ENCODE measurements at regions not wholly inside any gene's neighbourhood (a gene's known extent, or its start where the extent isn't known, plus 50 kb on each side); places are given as distances from the start of the nearest gene placed in this dataset.

- DNase-seq (ENCODE audit: low read depth), result no peak
Observed at GRCh38 chr20:11044561-11044960, 370.8 kb upstream of the JAG1 start.

DNA sequence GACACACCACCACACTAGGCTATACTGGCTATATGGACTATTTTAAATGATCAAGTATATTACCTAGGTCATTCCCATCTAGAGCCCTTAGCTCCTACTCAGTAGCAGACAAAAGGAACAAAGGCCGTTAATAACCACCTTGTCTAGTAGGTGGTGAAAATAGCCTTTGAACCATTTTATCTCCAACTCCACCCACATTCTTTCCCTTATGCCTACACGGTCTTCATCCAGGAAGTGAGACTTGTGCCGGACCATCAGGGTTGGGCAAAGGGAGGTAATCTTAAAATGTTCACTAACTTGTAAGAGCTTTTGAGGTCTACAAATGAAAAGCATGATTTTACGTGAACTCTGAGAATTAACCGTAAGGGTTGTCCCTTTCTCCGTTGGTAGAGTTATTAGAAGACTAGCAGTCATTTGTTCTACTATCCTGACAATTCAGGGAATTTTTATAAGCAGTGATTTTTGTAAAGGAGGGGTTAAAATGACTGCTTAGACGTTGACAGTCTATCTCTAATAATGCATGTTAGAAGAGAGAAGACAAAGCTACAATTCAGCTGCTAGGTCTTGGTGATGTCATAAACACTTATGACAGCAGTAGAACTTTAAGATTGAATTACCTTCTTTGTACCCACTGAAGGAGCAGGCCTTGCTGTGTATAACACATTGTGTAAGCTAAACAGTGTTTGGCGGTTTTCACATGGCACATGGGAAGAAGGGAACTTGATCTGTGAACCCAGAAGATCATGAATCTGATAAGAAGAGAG is 371.8 kb upstream of the JAG1 start:
- no peak for DNase-seq (ENCODE audit: low read depth)

GRCh38 chr20:11047559-11047958 is 373.8 kb upstream of the JAG1 start:
- DNase-seq (ENCODE audit: low read depth), result no peak

DNA sequence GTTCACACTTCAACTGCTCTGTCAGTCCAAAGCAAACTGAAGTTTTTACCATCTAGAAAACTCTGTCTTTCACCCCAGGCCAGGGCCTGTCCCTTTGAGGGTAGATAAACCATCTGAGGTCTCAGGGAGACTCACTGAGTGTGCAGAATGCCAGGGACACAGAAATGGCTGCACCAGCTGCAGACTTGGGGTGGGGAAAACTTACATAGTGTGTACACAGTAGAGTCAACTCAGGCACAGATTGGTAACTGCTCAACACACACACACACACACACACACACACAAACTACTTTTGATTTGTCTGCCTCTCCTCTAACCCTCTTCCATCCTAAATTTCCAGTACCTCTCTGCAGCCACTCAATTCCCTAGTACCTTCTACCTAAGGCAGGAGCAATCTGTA is 374.9 kb upstream of the JAG1 start:
- DNase-seq (ENCODE audit: low read depth), result no peak

GRCh38 chr20:11050350-11050749 is 376.6 kb upstream of the JAG1 start:
- no peak for DNase-seq (ENCODE audit: low read depth)

DNA sequence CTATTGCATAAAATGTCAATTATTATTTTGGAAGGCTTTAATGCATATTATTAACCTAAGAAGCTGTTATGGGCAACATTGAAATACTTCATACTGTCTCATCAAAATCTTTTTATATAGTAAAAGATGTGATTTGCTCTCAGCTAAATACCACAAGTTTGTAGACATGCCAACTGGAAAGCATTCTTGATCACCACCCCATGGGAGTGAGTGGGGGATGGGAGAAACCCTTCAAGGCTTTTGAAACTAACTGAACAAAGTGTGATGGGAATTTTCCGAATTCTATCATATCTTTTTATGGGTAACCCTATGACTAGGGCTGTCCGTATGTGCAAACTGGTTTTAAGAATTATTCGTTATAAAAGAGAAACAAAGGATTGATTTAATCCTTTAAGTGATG is 377.3 kb upstream of the JAG1 start:
- no peak for DNase-seq (ENCODE audit: low read depth)

DNA sequence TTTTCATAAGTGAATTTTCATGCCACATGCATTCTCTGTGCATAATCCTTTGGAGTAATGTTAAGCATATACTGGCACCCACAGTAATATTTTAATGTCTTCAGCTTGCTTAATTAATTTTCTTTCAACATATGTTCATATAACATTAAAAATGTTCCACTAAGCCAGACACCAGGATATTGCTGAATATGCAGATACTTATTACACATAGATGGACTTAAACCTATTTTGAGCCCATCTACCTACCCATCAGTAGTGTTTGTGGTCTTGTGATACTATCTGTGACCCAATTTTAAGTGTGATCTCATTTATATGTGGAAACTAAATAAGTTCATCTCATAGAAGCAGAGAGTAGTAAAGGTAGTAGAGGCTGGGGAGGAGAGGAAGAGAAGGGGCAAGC is 379.5 kb upstream of the JAG1 start:
- DNase-seq (ENCODE audit: low read depth), result no peak

DNA sequence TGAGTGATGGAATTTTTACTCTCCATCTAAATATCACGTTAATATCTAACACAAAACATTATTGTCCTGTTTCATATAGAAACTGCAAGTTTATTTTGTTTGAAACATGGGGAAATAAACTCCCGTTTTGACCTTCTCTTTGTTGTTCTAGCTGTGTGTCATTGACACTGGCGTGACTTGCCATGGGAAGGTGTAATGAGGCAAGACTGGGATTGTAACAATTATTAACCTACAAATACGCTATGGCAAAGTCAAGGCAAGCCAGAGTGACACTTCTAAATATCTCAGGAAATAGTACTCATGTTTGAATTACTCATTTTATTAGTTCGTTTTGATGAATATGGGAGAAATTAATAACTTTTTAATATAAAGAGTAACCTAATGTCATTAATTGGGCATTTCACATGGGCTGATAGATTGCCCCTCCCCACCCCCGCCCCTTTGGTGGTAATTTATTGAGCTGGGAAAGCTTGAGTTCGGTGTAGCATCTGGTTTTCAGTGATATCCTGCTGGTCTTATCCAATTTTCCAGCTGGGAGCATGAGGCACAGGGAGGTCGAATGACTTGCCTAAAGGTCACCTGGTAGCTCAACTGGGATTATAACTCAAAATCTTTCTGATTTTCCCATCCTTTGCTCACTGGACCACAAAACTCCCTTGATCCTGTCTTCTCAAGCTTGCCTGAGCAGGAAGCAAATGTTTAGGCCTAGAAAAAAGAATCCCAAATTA is 380.6 kb upstream of the JAG1 start:
- no peak for DNase-seq (ENCODE audit: low read depth)

GRCh38 chr20:11056414-11056813 is 382.6 kb upstream of the JAG1 start:
- DNase-seq (ENCODE audit: low read depth), result no peak

- peak; percentile 8 for DNase-seq (ENCODE audit: low read depth)
Observed at GRCh38 chr20:11057624-11058023, 383.8 kb upstream of the JAG1 start.

GRCh38 chr20:11059659-11060058 is 385.9 kb upstream of the JAG1 start:
- no peak for DNase-seq (ENCODE audit: low read depth)

- no peak for DNase-seq (ENCODE audit: low read depth)
Observed at GRCh38 chr20:11060423-11061185, 386.8 kb upstream of the JAG1 start.

GRCh38 chr20:11063444-11063843 is 389.6 kb upstream of the JAG1 start:
- no peak for DNase-seq (ENCODE audit: low read depth)

- no peak for DNase-seq (ENCODE audit: low read depth)
Observed at GRCh38 chr20:11064946-11065345, 391.1 kb upstream of the JAG1 start.

GRCh38 chr20:11067359-11067758 is 393.6 kb upstream of the JAG1 start:
- DNase-seq (ENCODE audit: low read depth), result no peak

- no peak for DNase-seq (ENCODE audit: low read depth)
Observed at GRCh38 chr20:11072982-11073381, 399.2 kb upstream of the JAG1 start.

GRCh38 chr20:11076434-11077105 is 402.8 kb upstream of the JAG1 start:
- DNase-seq (ENCODE audit: low read depth), result no peak

DNA sequence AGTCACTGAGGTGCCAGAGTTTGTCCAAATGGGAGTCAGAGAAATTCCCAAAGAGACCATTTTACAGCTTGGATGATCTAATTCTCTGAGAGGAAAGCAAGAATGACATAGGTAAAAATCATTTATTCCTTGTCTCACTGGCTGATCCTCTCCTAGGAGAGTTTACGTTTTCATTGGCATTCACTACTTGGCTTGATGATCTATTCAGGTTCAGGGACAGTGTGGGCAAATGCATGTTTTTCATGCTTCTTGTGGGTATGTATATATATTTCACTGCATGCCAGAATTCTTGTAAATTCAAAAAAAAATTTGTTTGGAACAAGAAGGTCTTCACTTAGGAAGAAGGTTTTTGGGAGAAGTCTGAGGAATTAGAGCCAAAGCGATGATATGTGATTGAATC is 403.4 kb upstream of the JAG1 start:
- no peak for DNase-seq (ENCODE audit: low read depth)

DNA sequence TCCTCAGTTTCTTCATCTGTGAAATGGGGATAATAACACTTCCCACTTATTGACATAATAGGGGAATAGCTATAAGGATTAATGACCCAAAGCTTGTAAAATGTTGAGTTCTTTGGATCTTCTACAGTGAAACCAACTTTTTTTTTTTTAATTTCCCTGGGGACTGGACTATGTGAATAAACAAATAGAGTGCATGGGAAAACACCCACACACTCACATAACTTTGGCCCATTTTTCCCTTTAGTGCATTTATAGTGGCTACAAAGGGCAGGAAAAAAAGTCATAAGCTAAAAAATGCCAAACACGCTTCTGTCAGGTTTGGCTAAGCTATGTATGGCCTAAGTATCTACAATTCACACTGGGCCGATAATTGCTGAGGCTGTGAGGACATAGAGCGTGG is 406.2 kb upstream of the JAG1 start:
- no peak for DNase-seq (ENCODE audit: low read depth)

DNA sequence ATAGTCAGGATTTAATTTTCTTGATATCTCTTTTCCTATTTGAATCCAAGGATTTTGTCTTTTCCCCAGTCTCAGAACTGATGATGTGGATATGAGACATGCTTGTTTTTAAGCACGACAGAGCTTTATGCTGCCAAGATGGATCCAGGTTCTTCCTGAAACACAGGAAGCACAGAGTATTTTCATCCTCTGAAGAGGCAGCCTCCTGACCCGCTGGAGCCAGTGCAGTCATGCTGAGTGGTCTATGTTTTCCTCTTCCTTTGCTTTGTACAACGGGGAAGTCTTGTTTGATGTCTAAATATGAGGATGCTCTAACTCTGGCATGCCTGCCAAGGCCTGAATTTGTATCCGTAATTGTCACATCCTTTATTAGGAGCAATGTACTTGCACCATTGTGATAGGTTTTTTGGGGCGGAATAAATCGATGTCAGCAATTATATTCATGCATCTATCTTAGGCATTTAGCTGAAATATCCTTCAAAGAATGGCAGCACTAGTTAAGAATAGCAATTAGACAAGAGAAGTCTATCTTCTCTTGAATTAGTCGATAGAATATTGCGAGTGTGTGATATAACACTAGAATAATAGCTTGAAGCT is 407.1 kb upstream of the JAG1 start:
- no peak for DNase-seq (ENCODE audit: low read depth)

DNA sequence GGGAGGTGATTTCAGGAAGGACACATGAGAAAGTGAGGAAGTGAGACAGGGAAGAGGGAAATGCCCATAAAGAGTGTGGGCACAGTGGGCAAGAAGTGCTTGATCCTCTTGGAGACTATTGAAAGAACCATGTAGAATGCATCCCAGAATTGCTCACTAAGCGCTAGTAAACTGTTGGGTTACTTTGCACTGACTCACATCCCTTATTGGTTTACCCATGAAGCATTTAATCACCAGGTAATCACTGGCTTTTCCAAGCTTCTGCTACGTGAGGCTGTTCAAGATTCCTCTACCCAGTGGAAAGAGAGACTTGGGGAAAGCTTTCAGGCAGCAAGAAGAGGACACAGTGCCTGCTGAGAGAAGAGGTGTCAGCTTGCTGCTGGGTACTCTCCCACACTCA is 410.0 kb upstream of the JAG1 start:
- DNase-seq (ENCODE audit: low read depth), result no peak

DNA sequence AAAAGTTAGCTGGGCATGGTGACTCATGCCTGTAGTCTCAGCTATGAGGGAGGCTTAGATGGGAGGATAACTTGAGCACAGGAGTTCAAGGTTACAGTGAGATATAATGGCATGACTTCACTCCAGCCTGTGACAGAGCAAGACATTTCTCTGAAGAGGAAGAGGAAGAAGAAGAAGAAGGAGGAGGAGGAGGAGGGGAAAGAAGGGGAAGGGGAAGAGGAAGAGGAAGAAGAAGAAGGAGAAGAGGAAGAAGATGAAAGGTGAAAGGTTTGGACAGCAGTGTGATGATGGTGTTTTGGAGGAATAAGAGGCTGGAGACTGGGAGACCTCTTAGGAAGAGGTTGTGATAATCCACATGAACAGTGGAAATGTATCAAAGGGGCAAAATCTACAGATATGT is 410.7 kb upstream of the JAG1 start:
- no peak for DNase-seq (ENCODE audit: low read depth)
